Fibroblast of mammary gland (primary cell): ENCODE measurements at regions not wholly inside any gene's neighbourhood (a gene's known extent, or its start where the extent isn't known, plus 50 kb on each side); places are given as distances from the start of the nearest gene placed in this dataset.
"Not testable (repeated sequence)": the region's sequence is repeated elsewhere in the genome, so short reads cannot be mapped to it uniquely, and the experiment has no call there.

Experiments used
- DNase-seq: peaks from one replicate; pipeline ENCODE4 v3.0.0-alpha.2; 2010; ENCODE audit warnings: low read depth
- H3K4me3 ChIP-seq: 2 replicates; pipeline ENCODE4 v1.5.1; 2011; ENCODE audit warnings: low read depth, mild to moderate bottlenecking, low read length, moderate library complexity; ENCODE audit not compliant: control insufficient read depth
- TF ChIP-seq, protein P1 (sequence below): conservative IDR thresholded peaks from 2 replicates; pipeline ENCODE4 v1.5.1; 2011; ENCODE audit warnings: low read depth, low read length, inconsistent platforms; ENCODE audit not compliant: control insufficient read depth, insufficient read depth

DNA sequence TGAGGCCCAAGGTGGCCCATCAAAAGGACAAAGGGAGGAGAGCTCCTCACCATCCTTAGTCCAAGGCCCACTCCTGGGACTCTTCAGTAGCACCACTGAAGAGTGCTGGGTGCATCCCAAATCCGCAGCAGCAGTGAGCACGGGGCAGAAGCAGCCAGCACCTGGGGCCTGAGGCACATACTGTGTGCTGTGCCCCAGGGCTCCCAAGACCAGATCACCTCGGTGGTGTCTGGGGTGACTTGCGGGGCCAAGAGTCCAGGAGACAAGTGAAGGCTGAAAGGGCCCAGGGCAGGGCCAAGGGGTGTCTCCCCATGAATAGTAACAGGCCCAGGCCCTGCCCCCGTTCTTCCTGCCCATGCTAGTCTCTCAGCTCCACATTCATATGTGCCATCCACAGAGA, 59.9 kb upstream of the INSIG1 start:
- DNase-seq, result no peak
- no peak overlapping the region for H3K4me3 ChIP-seq
- TF ChIP-seq, protein P1, sequence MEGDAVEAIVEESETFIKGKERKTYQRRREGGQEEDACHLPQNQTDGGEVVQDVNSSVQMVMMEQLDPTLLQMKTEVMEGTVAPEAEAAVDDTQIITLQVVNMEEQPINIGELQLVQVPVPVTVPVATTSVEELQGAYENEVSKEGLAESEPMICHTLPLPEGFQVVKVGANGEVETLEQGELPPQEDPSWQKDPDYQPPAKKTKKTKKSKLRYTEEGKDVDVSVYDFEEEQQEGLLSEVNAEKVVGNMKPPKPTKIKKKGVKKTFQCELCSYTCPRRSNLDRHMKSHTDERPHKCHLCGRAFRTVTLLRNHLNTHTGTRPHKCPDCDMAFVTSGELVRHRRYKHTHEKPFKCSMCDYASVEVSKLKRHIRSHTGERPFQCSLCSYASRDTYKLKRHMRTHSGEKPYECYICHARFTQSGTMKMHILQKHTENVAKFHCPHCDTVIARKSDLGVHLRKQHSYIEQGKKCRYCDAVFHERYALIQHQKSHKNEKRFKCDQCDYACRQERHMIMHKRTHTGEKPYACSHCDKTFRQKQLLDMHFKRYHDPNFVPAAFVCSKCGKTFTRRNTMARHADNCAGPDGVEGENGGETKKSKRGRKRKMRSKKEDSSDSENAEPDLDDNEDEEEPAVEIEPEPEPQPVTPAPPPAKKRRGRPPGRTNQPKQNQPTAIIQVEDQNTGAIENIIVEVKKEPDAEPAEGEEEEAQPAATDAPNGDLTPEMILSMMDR, result no peak

GRCh38 chr7:155239431-155240087, 58.1 kb upstream of the INSIG1 start:
- DNase-seq, H3K4me3 ChIP-seq: not testable (repeated sequence)

- no peak for DNase-seq
- no peak overlapping the region for H3K4me3 ChIP-seq
- TF ChIP-seq, protein P1, result no peak
These were observed 53.0 kb upstream of the INSIG1 start for GRCh38 chr7:155244675-155245074.

- TF ChIP-seq, protein P1, result no peak
- DNase-seq, result peak; percentile 25
- H3K4me3 ChIP-seq, result no peak overlapping the region
These were observed 50.0 kb upstream of the INSIG1 start for GRCh38 chr7:155247479-155248365.
